ENCODE measurements at regions not wholly inside any gene's neighbourhood (a gene's known extent, or its start where the extent isn't known, plus 50 kb on each side); places are given as distances from the start of the nearest gene placed in this dataset.

GRCh38 chr18:42508683-42509296, 553.8 kb downstream of the PIK3C3 start:
- H3K27me3 ChIP-seq (ENCODE audit: control insufficient read depth in 2 of 2, insufficient read depth in 2 of 2, low read length in 2 of 2) = no peaks in the 10 kb centered on the region
- H3K4me3 ChIP-seq = no peak overlapping the region
- in situ Hi-C loops (cut with MboI) = no loop called here
- no peaks in the 10 kb centered on the region for H3K4me1 ChIP-seq (replicated peaks in 1 of 2; ENCODE audit: control insufficient read depth in 2 of 2, insufficient read depth in 2 of 2, low read length in 2 of 2)
- TF ChIP-seq NEUROD1 (IDR thresholded peaks at IDR 0.05; ENCODE audit: borderline replicate concordance, low read depth, low read length, partially characterized antibody) = no peak
- TF ChIP-seq WHSC1 (IDR thresholded peaks at IDR 0.05; ENCODE audit: low read length) = no peak
- no peak for TF ChIP-seq ARID3A (IDR thresholded peaks at IDR 0.05; ENCODE audit: borderline replicate concordance, low read depth, low read length)
- no peak for TF ChIP-seq GATA2 (CRISPR knock-in tag; IDR thresholded peaks at IDR 0.05)
- TF ChIP-seq ZNF780A (CRISPR knock-in tag; IDR thresholded peaks at IDR 0.05) = no peak
- no peak for TF ChIP-seq TARDBP (IDR thresholded peaks at IDR 0.05)
- no peak for TF ChIP-seq FOXP1 (CRISPR knock-in tag; IDR thresholded peaks at IDR 0.05)
- no peak for TF ChIP-seq HBP1 (CRISPR knock-in tag; IDR thresholded peaks at IDR 0.05)
- no peak for TF ChIP-seq ZHX1 (conservative IDR thresholded peaks at IDR 0.05; ENCODE audit: low read length)
- TF ChIP-seq RBBP5 (IDR thresholded peaks at IDR 0.05; ENCODE audit: borderline replicate concordance, insufficient read depth, low read length, poor library complexity, severe bottlenecking) = no peak
- no peak for TF ChIP-seq ZNF354B (CRISPR knock-in tag; IDR thresholded peaks at IDR 0.05)
- no peak for TF ChIP-seq POLR2G (IDR thresholded peaks at IDR 0.05; ENCODE audit: low read depth, low read length)
- no peak for TF ChIP-seq RUNX1 (IDR thresholded peaks at IDR 0.05; ENCODE audit: low read depth)
- TF ChIP-seq ZFP30 (CRISPR knock-in tag; IDR thresholded peaks at IDR 0.05; ENCODE audit: borderline replicate concordance) = no peak
- no peak for TF ChIP-seq E2F5 (CRISPR knock-in tag; IDR thresholded peaks at IDR 0.05)
- TF ChIP-seq HNRNPL (IDR thresholded peaks at IDR 0.05; ENCODE audit: low read depth, low read length) = no peak
- TF ChIP-seq FIP1L1 (IDR thresholded peaks at IDR 0.05; ENCODE audit: low read depth, low read length, poor library complexity, severe bottlenecking) = no peak
- no peaks in the 10 kb centered on the region for H3K36me3 ChIP-seq (ENCODE audit: control insufficient read depth, insufficient read depth, low read length)
- H4K20me1 ChIP-seq (replicated peaks; ENCODE audit: control insufficient read depth, insufficient read depth, low read length) = no peaks in the 10 kb centered on the region
- H3K4me2 ChIP-seq (ENCODE audit: insufficient read depth, low read length) = no peak overlapping the region
- DNase-seq (ENCODE audit: extremely low read depth in 1 of 4, low spot score in 3 of 4) = no peak
- ATAC-seq = no peak
- CTCF ChIA-PET (ENCODE audit: low intra/inter-chr PET ratio) = no interaction called here
- H3K27ac ChIP-seq (ENCODE audit: extremely low read depth, low read depth, low read length) = no peak overlapping the region
- H3K9me3 ChIP-seq (replicated peaks; ENCODE audit: control insufficient read depth, insufficient read depth, low read depth, low read length) = no peaks in the 10 kb centered on the region
- H3K9ac ChIP-seq (ENCODE audit: insufficient read depth in 1 of 2, low read depth in 2 of 2, low read length in 2 of 2) = no peak overlapping the region
- no peak overlapping the region for H2AFZ ChIP-seq (ENCODE audit: low read depth, low read length)
- intact Hi-C loops (cut with micrococcal nuclease) = no loop called here
- BruUV-seq (replicated peaks) = no TSS peak
- H3K79me2 ChIP-seq (ENCODE audit: control insufficient read depth, insufficient read depth, low read length) = no peaks in the 10 kb centered on the region
- FAIRE-seq = no peak
- no peaks in the 10 kb centered on the region for H3K9me1 ChIP-seq (ENCODE audit: control insufficient read depth, insufficient read depth, low read length)
- POLR2A ChIA-PET = no interaction called here
- 0% methylated on average over 3 of the region's 3 CpGs for WGBS (ENCODE audit: insufficient coverage, low coverage, missing lambda C conversion rate)
